LoVo (cell line): ENCODE measurements at regions not wholly inside any gene's neighbourhood (a gene's known extent, or its start where the extent isn't known, plus 50 kb on each side); places are given as distances from the start of the nearest gene placed in this dataset.

Experiments used
- DNase-seq: peaks from one replicate; pipeline ENCODE4 v3.0.0-alpha.2; 2016; ENCODE audit warnings: low spot score

DNA sequence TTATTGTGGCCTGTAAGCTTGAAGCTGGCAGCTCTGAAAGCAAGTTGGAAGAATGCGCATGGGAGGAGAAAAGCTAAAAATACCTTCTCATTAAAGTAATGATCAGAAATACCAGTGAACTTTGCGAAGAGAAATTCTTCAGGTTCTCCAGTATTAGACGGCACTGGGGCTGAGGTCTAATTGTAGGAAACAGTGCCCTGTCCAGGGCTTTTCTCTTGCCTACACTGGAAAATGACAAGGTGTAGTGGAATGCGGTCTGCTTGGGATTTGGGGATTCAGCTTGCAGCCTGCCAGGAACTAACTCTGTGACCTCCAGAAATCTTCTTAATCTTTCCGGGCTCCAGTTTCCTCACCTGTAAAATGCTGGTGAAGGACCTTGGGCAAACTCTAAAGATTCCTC lies 53.3 kb upstream of the KCNJ16 start:
- DNase-seq, result no peak

DNA sequence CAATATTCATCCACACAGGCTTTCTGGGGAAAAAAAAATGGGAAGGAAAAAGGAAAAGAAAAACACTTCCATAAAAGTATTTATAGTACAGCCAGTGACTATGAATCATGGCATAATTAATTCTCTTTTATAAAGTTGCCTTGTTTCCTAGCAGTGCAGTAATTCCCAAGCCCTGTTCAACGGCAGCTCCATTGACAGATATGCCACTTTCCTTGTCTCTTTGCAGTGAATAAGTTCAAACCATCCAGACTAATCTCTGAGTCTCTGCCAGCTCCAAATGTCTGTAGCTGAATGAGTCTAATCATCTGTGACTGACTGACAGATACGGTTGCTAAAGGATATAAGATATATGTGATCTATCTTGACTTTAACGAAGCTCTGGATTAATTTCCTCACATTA lies 52.9 kb upstream of the KCNJ16 start:
- no peak for DNase-seq

DNA sequence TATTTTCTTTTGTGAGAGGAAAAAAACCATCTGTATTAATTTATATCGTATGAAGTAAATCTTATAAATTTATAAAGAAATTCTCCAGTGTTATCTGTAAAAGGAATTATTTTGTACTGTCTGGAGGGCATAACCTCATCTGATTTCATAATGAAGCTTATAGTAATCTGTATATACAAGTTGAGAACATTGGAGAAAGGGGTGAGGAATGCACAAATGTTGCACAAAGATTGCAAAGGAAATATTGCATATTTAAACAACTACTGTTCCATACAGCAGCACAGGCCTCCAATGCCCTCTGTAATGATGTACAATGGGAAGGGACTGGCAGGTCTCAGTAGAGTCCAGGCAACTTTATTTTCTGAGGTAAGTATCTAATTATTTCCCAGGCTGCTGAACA lies 50.8 kb upstream of the KCNJ16 start:
- no peak for DNase-seq
